ENCODE measurements at regions not wholly inside any gene's neighbourhood (a gene's known extent, or its start where the extent isn't known, plus 50 kb on each side); places are given as distances from the start of the nearest gene placed in this dataset.

GRCh38 chr18:25675123-25675850, 323.3 kb upstream of the ZNF521 start:
- TF ChIP-seq TAF1 (IDR thresholded peaks at IDR 0.05; ENCODE audit: borderline replicate concordance, low read depth, low read length) (no peak), POLR2A (IDR thresholded peaks at IDR 0.05; ENCODE audit: low read depth, low read length) (no peak)

Data from GM12892 (cell line).